Left ventricle myocardium inferior (tissue), 1 donor: ENCODE measurements at regions not wholly inside any gene's neighbourhood (a gene's known extent, or its start where the extent isn't known, plus 50 kb on each side); places are given as distances from the start of the nearest gene placed in this dataset.

Experiments used
- DNase-seq: peaks from one replicate; pipeline ENCODE4 v3.0.0-alpha.2; 2020
- H3K27ac ChIP-seq: fragments of 200-600 bp; replicated peaks from 2 replicates; pipeline ENCODE4 v1.8.0; 2021
- H3K27me3 ChIP-seq: fragments of 200-600 bp; 2 replicates; pipeline ENCODE4 v1.8.0; 2021; ENCODE audit warnings: low read depth
- H3K36me3 ChIP-seq: fragments of 200-600 bp; 2 replicates; pipeline ENCODE4 v1.8.0; 2021
- H3K4me1 ChIP-seq: fragments of 200-600 bp; 2 replicates; pipeline ENCODE4 v1.8.0; 2021
- H3K4me3 ChIP-seq: fragments of 200-600 bp; 2 replicates; pipeline ENCODE4 v1.8.0; 2021; ENCODE audit warnings: mild to moderate bottlenecking, moderate library complexity
- H3K9me3 ChIP-seq: fragments of 200-600 bp; replicated peaks from 2 replicates; pipeline ENCODE4 v1.8.0; 2021
- intact Hi-C: fragments of 100-400 bp; cut with micrococcal nuclease; formaldehyde crosslinking; loops from one replicate; pipeline ENCODE4 v1.11.0; 2022
- TF ChIP-seq, protein P1 (sequence below): fragments of 200-600 bp; IDR thresholded peaks from 2 replicates; pipeline ENCODE4 v1.8.0; 2021; ENCODE audit warnings: antibody characterized with exemption, mild to moderate bottlenecking, borderline replicate concordance
- donor health status: DM: no; HTN: yes; CAD: no; lungs with severe emphysema.

GRCh38 chr7:115693779-115694178 lies 336.8 kb downstream of the TFEC start:
- Histone ChIP-seq H3K36me3 (no peaks in the 10 kb centered on the region), H3K27me3 (no peaks in the 10 kb centered on the region), H3K4me3 (no peak overlapping the region), H3K9me3 (no peaks in the 10 kb centered on the region), H3K27ac (no peak overlapping the region), H3K4me1 (no peaks in the 10 kb centered on the region)
- intact Hi-C loops: no loop called here
- TF ChIP-seq, protein P1, sequence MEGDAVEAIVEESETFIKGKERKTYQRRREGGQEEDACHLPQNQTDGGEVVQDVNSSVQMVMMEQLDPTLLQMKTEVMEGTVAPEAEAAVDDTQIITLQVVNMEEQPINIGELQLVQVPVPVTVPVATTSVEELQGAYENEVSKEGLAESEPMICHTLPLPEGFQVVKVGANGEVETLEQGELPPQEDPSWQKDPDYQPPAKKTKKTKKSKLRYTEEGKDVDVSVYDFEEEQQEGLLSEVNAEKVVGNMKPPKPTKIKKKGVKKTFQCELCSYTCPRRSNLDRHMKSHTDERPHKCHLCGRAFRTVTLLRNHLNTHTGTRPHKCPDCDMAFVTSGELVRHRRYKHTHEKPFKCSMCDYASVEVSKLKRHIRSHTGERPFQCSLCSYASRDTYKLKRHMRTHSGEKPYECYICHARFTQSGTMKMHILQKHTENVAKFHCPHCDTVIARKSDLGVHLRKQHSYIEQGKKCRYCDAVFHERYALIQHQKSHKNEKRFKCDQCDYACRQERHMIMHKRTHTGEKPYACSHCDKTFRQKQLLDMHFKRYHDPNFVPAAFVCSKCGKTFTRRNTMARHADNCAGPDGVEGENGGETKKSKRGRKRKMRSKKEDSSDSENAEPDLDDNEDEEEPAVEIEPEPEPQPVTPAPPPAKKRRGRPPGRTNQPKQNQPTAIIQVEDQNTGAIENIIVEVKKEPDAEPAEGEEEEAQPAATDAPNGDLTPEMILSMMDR: no peak
- no peak for DNase-seq

DNA sequence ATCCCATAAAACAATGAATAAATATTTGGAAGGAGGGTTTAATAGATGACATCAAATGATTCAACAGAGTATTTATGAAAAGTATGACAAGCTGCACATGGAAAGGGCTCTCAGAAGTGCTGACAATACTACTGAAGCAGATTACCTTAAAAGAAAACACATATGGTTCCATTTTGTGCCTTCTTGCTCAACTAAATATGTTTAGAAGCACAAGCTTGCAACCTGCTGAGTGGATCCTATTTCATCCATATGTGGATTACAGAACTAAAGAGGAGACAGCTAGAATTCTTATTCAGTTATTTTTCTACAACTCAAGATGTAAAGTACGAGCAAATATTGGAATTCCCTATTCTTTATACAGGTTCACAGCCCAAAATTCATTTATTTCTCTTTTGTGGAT lies 340.6 kb downstream of the TFEC start:
- H3K9me3 ChIP-seq: no peaks in the 10 kb centered on the region
- H3K27me3 ChIP-seq: no peaks in the 10 kb centered on the region
- H3K4me3 ChIP-seq: no peak overlapping the region
- no peak for DNase-seq
- intact Hi-C loops: no loop called here
- TF ChIP-seq, protein P1: no peak
- H3K36me3 ChIP-seq: no peaks in the 10 kb centered on the region
- H3K4me1 ChIP-seq: no peaks in the 10 kb centered on the region
- no peak overlapping the region for H3K27ac ChIP-seq

DNA sequence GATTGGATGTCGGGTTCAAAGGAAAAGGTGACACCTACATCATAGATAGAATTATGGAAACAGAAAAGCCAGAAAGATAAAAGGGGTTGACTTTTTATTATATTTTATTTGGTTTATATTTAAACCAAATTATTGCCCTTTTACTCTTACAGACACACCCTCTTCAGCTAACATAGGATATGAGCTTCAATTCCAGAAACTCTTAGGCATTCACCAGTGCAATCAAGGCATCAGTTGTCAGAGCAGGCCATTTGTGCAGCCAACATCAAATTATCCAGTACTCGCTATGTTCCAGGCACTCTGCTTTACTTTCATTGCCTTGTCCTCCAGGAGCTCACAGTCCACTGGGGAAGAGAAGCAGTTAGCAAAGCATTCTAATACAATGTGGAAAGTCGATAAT lies 347.5 kb downstream of the TFEC start:
- Histone ChIP-seq H3K9me3 (no peaks in the 10 kb centered on the region), H3K4me1 (no peaks in the 10 kb centered on the region), H3K27ac (no peak overlapping the region), H3K36me3 (no peaks in the 10 kb centered on the region), H3K27me3 (no peaks in the 10 kb centered on the region), H3K4me3 (no peak overlapping the region)
- no peak for DNase-seq
- TF ChIP-seq, protein P1: no peak
- intact Hi-C loops: no loop called here

DNA sequence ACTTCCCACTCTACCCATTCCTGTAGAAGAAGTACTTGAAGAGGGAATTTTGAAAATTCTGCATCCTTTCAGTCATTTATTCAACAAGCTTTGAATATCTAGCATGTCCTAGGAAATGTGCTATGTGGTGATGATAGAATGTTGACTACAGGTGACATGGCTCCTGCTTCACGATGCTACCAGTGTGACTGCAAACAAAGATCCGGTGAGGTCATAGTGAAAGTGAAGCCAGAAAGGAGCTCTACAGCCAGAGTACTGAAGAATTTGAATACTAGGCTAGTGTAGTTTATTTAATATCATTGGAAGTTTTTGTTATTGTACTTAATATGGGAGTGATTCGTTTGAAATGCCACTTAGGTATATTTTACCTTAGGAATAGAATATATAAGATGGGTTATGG lies 348.1 kb downstream of the TFEC start:
- intact Hi-C loops: no loop called here
- Histone ChIP-seq H3K9me3 (no peaks in the 10 kb centered on the region), H3K4me3 (no peak overlapping the region), H3K27ac (no peak overlapping the region), H3K4me1 (no peaks in the 10 kb centered on the region), H3K36me3 (no peaks in the 10 kb centered on the region), H3K27me3 (no peaks in the 10 kb centered on the region)
- DNase-seq: no peak
- TF ChIP-seq, protein P1: no peak

DNA sequence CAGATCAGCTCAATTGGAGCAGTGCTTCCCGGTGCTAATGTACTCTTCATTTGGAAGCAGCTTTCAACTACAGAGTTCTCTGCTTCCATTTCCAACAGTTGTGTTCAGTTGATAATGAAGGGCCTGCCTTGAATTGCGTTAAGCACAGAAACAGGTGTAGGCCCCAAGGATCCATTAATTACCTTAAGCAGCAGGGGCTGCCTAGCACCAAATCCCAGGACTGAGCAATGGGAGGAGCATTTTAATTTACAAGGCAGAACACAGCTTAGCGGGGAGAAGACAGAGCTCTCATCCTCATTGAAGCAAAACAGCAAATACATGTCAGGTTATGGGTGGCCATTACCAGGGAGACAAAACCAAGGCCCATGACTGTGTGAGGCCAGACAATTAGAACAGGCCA lies 349.6 kb downstream of the TFEC start:
- TF ChIP-seq, protein P1: no peak
- DNase-seq: no peak
- Histone ChIP-seq H3K27me3 (no peaks in the 10 kb centered on the region), H3K9me3 (no peaks in the 10 kb centered on the region), H3K4me3 (no peak overlapping the region), H3K4me1 (no peaks in the 10 kb centered on the region), H3K36me3 (no peaks in the 10 kb centered on the region), H3K27ac (no peak overlapping the region)
- intact Hi-C loops: no loop called here

DNA sequence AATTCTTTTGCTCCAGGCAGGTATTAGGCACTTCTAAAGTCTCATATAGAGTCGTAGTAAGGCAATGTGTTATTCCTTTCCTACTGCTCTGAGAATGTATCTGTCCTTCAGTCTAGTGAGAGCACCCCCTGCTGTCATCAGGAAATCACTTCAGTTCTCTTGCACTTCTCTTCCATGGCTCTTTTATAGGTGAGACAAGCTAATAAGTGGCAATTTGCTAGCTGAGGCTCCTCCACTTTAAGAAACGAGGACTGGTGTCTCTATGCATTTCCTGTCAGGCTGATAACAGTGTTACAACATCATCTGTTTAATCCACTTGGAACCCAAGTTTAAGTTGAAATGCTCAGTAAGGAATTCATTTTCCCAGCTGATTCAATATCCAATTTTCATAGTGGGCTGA lies 350.6 kb downstream of the TFEC start:
- Histone ChIP-seq H3K4me1 (no peaks in the 10 kb centered on the region), H3K4me3 (no peak overlapping the region), H3K27me3 (no peaks in the 10 kb centered on the region), H3K27ac (no peak overlapping the region), H3K9me3 (no peaks in the 10 kb centered on the region), H3K36me3 (no peaks in the 10 kb centered on the region)
- no peak for DNase-seq
- intact Hi-C loops: no loop called here
- TF ChIP-seq, protein P1: peak; percentile 47
